Activated CD4-positive, alpha-beta T cell treated with anti-CD3 and anti-CD28 coated beads for 24 hours (primary cell): ENCODE measurements at regions not wholly inside any gene's neighbourhood (a gene's known extent, or its start where the extent isn't known, plus 50 kb on each side); places are given as distances from the start of the nearest gene placed in this dataset.

Experiments
- DNase-seq, 2 donors: peaks; one replicate each; pipeline ENCODE4 v3.0.0-alpha.2; 2020; ENCODE audit warnings: low read depth in 2 of 2

DNA sequence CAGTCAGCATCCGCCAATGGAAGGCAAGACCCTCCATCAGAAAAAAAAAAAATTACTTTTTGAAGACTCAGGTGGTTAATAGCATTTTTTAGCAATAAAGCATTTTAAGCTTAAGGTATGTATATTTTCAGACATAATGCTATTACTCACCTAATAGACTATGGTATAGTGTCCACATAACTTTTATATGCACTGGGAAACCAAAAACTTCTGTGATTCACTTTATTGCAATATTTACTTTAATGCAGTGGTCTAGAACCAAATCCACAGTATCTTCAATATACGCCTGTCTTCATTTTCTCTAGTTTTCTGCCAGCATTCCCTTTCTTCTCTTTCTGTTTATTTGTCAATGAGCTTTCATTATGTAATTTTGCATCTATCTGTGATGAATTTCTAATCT, 418.1 kb downstream of the SLITRK6 start:
- DNase-seq, result no peak

DNA sequence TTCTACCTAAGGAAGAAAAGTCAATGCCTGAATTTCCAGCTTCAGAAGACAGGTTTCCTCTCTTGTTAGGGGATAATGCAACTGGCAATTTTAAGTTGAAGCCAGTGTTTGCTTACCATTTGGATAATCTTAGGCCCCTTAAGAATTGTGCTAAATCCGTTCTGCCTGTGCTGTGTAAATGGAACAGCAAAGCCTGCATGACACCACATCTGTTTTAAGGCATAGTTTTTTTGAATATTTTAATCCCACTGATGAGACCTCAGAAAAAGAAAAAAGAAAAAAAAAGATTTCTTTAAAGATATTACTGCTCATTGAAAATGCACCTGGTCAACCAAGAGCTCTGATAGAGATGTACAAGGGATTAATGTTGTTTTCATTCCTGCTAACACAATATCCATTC, 419.2 kb downstream of the SLITRK6 start:
- no peak for DNase-seq

DNA sequence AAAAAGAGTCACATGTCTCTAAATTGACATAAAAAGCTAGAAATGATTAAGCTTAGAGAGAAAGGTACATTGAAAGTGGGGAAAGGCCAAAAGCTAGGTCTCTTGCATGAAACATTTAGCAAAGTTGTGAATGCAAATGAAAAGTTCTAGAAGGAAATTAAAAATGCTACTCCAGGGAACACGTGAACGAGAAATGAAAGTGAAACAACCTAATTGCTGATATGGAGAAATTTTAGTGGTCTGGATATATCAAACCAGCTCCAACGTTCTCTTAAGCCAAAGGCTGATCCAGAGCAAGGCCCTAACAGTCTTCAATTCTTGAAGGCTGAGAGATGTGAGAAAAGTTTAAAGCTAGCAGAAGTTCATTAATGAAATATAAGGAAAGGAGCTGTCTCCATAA, 419.8 kb downstream of the SLITRK6 start:
- no peak for DNase-seq

DNA sequence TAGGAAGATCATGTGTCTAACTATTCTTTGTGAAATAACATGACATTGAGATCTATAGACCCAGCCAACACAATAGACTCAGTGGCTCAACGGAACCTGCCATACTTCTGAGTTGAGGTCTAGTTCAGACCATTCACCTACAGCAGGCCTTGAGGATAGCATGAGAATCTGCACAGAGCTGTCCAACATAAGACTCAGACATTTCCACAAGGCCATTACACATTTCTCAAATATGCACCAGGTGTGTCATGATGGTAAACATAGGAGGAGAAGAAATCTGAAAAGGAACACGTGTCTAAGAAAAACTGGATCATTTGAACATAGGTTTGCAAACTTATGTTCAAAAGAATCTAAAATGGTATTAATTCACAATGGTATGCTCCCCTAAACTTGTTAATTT, 421.4 kb downstream of the SLITRK6 start:
- DNase-seq, result no peak

DNA sequence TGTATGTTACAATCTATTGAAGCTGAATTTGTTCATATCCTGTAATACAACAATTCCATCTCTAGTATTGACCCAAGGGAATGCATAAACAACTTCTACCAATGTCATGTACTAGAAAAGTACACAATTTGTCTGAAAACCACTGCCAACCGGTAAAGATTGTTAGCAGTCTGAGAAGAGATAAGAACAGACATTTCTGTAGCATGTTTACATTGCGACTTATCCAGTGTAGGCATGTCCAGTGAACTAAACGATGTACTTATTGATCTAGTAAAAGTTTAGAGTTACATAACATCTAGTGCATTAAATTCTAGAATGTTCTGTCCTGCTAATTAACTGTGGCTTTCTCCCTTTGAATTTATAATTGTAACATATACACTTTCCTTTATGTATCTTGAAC, 425.9 kb downstream of the SLITRK6 start:
- DNase-seq, result no peak

DNA sequence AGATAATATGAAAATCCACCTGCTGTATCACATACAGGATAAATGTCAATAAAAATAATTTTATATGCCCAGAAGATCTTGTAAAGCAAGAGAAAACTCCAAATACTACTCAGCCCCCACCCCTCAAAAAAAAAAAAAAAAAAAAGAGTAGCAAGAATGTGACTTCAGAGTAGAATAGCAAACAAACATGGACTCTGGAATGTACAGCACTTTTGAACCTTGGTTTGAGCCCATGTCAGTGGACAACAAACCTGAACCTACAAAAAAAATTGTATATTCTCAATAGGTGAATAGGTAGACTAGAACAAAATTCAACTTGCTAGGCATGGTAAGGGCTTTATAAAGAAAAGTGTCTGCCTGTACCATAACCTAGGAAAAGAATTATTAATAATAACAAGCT, 428.0 kb downstream of the SLITRK6 start:
- DNase-seq, result no peak

DNA sequence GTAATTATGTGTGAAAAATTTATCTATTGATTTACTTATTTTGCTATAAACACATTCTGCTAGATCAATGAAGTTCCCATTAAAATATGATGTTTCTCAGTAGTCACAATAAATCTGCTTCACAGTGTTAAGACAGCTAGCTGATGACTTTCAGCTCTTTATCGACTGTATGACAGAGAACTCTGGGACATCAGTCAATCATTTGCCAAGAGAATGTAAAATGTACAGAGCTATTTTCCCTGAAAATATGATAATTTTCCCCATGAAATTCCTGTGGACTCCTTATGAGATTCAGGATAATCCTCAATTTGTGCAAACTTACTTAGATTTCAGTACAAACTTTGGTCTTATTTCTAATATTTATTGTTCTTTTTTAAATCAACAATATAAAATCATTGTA, 430.5 kb downstream of the SLITRK6 start:
- no peak for DNase-seq

DNA sequence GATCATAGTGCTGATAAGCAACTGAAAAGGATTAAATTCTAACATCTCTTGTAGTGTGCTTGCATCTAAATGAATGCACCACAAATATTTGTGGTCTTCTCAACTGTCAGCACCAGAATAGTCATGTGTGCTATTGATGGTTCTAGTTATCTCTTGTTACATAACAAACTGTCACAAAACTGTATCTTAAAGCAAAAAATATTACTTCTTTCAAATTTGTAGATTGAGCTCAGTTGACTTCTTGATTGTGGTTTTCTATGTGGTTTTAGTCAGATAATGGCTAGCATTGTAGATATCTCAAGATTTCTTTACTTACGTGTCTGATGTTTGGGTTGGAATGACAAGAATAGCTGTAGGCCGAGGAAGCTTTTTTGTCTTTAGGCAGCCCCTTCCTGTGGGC, 431.3 kb downstream of the SLITRK6 start:
- no peak for DNase-seq

DNA sequence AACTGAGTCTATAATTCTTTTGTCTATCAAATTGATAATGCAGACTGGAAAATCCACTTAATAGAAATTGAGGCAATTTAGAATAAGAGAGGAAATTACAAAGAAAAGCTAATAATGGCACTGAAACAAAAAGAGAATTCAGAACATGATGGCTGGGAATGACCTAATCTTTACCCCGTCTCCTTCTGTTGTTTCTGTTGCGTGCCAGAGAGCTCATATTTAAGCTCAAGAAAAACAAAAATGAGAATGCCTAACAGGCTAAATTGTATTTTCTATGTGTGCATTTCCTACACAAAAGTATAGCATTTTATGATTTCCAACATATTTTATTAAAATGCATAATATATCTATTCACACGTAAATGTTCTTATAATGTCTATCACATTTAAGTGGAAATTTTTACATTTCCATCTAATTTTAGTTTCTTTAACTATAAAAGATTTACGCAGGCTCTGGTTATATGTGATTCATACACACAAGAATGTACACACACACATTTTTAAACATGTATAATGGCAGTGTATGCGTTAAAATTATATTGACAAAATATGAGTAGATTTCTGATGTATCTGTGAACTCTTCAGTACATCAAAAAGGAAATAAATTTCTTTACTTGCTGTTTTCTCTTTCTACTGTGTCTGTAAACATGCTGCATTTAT, 432.3 kb downstream of the SLITRK6 start:
- DNase-seq, result no peak

DNA sequence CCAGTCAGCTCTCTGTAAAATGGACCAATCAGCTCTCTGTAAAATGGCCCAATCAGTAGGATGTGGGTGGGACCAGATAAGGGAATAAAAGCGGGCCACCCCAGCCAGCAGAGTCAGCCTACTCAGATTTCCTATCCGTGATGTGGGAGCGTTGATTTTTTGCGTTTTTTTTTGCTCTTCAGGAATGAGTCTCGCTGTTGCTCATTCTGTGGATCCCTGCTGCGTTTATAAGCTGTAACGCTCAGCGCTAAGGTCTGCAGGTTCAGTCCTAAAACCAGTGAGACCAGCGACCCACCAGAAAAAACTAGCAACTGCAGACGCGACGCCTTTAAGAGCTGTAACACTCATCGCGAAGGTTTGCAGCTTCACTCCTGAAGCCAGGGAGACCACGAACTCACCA, 435.7 kb downstream of the SLITRK6 start:
- no peak for DNase-seq

DNA sequence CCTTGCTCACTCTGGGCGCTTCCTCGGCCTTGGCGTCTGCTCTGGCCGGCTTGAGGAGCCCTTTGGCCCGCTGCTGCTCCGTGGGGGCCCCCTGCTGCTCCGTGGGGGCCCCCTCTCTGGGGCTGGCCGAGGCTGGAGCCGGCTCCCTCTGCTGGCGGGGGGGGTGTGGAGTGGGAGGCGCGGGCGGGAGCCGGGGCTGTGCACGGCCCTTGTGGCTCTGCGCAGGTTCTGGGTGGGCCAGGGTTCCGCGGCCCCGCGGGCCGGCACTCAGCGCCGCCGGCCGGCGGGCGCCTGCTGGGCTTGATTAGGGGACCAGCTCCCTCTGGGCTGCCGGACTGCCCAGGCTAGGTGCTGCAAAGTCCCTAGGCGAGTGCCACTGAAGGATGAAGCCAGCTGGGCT, 436.2 kb downstream of the SLITRK6 start:
- no peak for DNase-seq

DNA sequence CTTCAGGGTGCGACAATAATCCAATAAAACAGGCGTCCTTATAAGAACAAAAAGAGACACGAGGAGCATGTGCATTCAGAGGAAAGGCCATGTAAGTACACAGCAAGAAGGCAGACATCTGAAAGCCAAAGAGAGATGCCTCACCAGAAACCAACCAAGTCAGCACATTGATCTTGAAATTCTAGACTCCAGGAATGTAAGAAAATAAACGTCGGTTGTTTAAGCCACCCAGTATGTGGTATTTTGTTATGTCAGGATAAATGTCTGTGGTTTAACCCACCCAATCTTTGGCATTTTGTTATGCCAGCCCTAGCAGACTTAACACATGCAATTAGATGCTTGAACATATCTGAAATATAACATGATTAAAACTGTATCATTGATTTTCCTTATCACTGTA, 452.0 kb downstream of the SLITRK6 start:
- no peak for DNase-seq

DNA sequence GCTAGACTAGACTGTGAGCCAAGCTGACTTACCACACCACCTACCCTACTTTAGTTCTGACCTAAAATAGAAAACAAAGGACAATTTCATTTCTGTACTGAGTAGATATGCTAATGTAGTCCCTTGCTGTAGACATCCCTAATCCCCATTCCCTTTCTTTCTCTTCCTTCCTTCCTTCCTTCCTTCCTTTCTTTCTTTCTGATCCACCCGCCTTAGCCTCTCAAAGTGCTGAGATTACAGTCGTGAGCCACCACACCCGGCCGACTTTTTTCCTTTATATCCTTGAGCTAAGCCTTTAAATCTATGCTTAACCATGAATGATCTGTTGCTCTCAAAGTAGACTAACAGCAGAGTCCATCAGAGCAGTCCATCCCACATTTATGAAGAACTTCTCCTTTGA, 465.0 kb downstream of the SLITRK6 start:
- DNase-seq, result no peak

DNA sequence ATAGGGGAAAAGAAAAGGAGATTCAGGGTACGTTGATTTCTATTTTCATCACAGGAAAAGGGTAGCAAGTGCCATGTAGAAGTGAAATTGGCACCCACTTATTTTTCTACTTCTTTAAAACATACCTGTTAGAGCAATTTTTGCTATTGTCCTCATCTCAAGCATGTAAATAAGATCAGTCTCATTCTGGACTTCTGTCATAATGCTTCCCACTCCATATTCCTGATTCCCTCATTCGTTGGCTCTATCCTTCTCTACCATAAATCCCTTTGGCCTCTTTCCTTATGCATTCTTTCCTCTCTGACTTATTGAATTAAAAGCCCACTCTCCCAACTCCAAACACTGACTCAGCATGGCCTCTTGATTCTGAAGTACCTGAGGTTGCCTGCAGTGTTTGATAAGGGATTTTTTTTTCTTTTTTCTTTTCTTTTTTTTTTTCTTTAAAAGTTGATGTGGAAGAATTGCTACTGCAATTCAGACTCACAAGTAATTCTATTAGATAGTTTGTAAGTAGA, 465.7 kb downstream of the SLITRK6 start:
- no peak for DNase-seq

DNA sequence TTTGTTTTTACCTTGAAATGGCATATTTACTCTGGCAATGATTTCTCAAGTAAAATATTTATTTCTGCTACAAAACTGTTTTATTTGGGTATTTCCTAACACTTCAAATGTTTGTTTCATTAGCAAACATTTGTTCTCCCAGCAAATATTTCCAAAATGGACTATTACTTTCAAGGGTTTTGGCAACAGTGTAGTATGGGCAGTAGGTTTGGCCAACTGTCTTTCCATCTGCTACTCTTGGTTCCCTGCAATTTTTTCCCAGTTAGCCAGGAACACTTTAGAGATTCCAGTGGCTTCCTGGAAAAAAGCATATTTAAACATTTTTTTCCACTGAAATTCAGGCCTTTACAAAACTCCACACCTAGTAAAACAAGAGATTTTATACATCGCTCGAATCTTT, 466.6 kb downstream of the SLITRK6 start:
- DNase-seq, result no peak

DNA sequence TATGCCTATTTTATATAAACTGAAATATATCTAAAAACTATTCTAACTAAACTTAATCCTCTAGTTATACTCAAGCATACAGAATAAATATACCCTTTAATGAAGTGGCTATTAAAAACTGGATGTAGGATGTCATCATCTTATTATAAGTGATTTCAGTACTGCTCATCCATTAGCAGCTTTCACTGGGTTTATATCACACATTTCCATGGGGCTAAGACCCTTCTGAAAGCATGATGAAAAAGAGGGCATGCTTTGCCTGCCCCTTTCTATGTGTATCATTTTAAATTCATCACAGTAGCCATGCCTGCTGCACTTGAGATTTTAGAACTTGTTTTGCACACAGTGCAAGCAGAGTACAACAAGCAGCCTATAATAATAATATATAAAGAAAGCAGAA, 477.5 kb downstream of the SLITRK6 start:
- no peak for DNase-seq

DNA sequence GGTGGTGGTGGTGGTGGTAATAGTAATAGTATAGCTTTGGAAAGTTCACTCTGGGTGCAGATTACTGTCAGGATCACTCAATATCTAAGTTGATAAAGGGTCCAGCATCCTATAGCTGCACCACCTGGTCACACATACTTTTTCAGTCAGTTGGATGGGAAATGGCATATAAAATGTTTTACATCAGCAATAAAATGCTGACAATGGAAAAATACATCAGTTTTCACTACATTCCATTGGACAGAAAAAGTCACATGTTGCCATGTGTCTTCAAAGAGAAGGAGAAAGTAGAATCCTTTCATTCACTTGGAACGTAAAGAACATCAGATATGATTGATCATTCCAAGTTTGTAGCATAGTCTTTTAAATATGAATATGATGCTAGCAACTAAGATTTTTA, 481.4 kb downstream of the SLITRK6 start:
- no peak for DNase-seq

DNA sequence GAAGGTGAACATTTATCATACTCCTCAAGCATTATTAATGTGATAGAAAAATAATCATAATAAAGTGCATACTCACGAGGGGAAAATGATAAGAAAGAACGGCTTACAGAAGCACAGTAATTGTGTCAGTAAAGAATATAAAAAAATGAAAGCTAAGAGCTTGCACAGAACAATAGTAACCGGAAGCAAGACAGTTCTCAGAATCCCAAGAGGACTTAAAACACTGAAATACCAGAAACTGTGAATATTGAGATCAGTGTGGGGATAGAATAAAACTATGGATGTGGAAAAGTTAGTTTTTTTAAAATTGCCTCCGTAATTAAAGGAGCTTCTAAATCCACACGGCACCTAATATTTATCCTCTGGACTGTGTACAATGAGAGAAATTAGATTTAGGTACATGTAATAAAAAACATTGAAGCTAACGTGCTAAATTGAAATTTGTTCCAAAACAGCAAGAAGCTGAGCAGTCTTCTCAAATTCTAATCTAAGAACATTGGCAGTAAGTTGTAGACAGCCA, 482.7 kb downstream of the SLITRK6 start:
- no peak for DNase-seq

DNA sequence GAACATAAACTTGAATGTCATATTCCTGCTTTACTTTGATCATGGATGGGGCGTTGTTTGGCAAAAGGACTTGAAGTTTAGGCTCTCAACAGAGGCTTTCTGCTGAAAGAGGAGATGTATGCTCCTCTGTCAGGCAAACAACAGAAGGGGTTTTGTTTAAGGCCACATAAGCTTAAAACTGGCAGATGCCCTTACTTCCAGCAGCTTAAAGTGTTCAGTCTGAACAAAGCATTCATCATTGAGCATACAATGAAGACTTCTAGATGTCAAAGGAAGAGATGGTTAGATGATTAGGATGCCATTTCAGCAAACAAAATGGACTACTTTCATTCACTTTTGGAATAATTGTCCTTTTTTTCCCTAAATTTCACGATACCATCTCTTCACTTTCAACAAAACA, 484.5 kb downstream of the SLITRK6 start:
- no peak for DNase-seq

DNA sequence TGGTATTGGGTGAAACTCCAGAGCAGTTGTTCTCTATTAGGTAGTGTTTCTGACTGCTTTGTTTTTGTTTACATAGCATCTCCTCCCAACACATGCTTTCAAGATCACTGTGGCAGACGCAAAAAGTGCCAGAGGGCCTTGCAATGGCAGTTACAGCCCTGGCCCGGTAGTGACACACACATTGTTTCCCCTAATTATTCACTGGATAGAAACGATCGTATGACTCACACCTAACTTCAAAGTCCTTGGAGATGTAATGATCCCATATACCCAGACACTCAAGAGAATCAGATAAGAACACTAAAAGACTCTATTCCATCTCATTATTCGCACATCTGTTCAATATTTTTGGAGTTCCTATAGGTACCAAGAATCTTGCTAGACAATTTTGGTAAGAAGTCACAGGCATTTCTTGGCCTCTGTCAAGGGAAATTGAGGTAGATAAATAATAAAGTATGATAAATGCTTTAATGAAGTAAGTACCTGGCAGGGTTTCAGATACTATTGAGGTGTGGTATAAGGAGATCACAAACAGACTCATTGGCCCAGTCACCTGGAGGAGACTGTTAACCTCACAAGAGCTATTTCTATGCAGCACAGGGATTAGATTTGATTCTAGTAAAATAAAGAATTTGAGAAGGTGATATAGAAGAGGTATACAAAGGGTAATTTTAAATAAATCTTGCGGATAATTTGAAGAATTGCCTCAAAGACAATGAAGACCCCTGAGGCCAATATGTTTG, 485.3 kb downstream of the SLITRK6 start:
- no peak for DNase-seq

DNA sequence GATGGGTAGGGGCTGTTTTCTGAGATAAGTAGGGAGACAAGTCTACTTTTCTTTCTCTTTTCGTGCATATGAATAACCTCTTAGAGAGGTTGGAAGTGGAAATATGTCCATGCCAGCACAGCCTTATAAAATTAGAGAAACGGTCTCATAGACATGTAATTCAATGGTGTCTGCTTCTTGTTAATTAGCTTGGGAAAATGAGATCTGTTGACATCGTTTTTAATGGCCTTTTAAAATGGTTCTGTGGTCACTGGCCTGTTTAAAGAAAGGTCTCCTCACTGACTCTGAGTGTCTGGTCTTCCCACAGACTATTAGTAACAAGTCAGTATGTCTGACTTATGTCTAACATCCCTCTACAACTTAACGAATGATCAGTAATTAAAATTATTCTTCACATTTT, 487.1 kb downstream of the SLITRK6 start:
- no peak for DNase-seq

DNA sequence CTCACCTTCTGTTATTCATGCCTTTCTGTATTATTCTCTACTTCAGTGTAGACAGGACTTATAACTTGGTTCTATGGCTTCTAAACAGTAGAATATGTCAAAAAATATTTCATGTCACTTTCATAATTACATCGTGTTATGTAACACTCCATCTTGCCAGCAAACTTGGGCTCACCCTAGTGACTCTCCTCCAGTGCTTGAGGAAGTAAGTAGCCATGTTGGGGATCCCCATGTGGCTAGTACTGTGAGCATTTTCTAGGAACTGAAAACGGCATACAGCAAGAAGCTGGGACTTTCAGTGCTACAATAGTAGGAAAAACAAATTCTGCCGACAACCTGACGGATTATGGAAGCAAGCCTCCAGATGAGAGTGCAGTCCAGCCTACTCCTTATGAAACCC, 495.6 kb downstream of the SLITRK6 start:
- no peak for DNase-seq

DNA sequence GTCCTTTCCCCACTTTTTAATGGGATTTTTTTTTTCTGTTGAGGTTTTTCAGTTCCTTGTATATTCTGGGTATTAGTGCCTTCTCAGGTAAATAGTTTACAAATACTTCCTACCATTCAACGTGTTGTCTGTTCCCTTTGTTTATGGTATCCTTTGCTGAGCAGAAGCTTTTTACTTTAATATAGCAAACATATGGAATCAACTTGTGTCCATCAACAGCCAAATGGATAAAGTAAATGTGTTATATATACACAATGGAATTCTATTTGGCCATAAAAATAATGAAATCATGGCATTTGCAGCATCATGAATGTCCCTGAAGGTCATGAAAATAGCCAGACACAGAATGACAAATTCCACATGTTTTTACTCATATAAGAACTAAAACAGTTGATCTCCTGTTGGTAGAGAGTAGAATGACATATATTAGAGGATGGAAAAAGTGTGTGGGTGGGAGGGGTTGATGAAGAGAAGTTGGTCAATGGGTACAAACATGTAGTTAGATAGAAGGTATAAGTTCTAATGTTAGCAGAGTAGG, 500.8 kb downstream of the SLITRK6 start:
- DNase-seq, result no peak
